ENCODE measurements at regions not wholly inside any gene's neighbourhood (a gene's known extent, or its start where the extent isn't known, plus 50 kb on each side); places are given as distances from the start of the nearest gene placed in this dataset.
"Not testable (repeated sequence)": the region's sequence is repeated elsewhere in the genome, so short reads cannot be mapped to it uniquely, and the experiment has no call there.

DNA sequence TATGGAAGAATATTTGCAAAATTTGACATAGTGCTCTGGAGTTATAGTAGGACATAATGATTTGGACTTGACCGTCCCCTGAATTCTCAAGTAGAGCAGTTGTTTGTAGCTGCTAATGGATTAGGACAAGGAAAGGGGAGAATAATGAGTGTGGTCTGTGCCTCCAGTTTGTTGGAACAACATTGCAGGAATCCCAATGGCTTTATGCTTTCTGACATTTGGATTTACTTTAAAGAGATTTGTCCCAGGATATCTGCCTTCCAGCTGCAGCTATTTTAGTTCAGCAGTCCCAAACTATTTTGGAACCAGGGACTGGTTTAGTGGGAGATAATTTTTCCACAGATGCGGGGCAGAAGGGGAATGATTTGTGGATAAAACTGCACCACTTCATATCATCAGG, 648.2 kb downstream of the SLCO4C1 start:
- Histone ChIP-seq H3K4me3 (ENCODE audit: low read length) (no peak overlapping the region), H2AFZ (ENCODE audit: low read length) (no peak overlapping the region), H3K27me3 (replicated peaks; ENCODE audit: insufficient read depth, low read length) (no peaks in the 10 kb centered on the region), H3K27ac (ENCODE audit: low read length) (no peak overlapping the region), H3K4me1 (ENCODE audit: low read length) (no peaks in the 10 kb centered on the region), H4K20me1 (ENCODE audit: insufficient read depth, low read length) (no peaks in the 10 kb centered on the region), H3F3A (ENCODE audit: insufficient read depth, low read length) (no peaks in the 10 kb centered on the region), H3K9me2 (replicated peaks; ENCODE audit: insufficient read depth, low read length) (no peaks in the 10 kb centered on the region), H3K9ac (ENCODE audit: low read length) (no peak overlapping the region), H3K9me3 (replicated peaks; ENCODE audit: insufficient read depth, low read length) (no peaks in the 10 kb centered on the region), H3K4me2 (ENCODE audit: low read depth, low read length) (no peak overlapping the region), H3K36me3 (replicated peaks; ENCODE audit: insufficient read depth, low read length) (no peaks in the 10 kb centered on the region), H3K79me2 (ENCODE audit: low read length) (no peaks in the 10 kb centered on the region)
- TF ChIP-seq EZH2 (optimal IDR thresholded peaks at IDR 0.05; ENCODE audit: low read depth, low read length), result no peak
- DNase-seq, result no peak

DNA sequence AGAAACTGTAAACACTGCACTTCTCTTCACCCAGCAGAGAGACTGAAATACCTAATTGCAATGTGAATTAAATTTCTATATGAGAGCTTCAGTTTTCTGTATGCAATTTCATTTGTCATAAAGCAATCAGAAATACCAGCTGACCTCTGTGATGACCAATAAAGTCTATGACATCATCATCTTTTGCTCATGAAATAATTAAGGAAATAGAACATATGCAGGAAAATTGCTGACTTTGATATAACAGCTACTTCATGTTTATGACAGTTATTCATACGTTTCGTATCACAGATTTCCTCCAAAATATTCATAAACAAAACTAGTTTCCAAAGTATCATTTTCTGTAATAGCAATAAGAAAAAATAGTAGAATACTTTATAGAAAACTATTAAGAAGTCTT, 652.3 kb downstream of the SLCO4C1 start:
- Histone ChIP-seq H3K9ac (ENCODE audit: low read length) (no peak overlapping the region), H3K4me3 (ENCODE audit: low read length) (no peak overlapping the region), H4K20me1 (ENCODE audit: insufficient read depth, low read length) (no peaks in the 10 kb centered on the region), H3K79me2 (ENCODE audit: low read length) (no peaks in the 10 kb centered on the region), H3K4me1 (ENCODE audit: low read length) (no peaks in the 10 kb centered on the region), H3K9me3 (replicated peaks; ENCODE audit: insufficient read depth, low read length) (no peaks in the 10 kb centered on the region), H3K9me2 (replicated peaks; ENCODE audit: insufficient read depth, low read length) (no peaks in the 10 kb centered on the region), H3K27me3 (replicated peaks; ENCODE audit: insufficient read depth, low read length) (no peaks in the 10 kb centered on the region), H3F3A (ENCODE audit: insufficient read depth, low read length) (no peaks in the 10 kb centered on the region), H3K4me2 (ENCODE audit: low read depth, low read length) (no peak overlapping the region), H3K36me3 (replicated peaks; ENCODE audit: insufficient read depth, low read length) (no peaks in the 10 kb centered on the region), H2AFZ (ENCODE audit: low read length) (no peak overlapping the region), H3K27ac (ENCODE audit: low read length) (no peak overlapping the region)
- TF ChIP-seq EZH2phosphoT487 (IDR thresholded peaks at IDR 0.05; ENCODE audit: low read length) (no peak), EZH2 (optimal IDR thresholded peaks at IDR 0.05; ENCODE audit: low read depth, low read length) (no peak)
- TF ChIP-seq, protein P1, sequence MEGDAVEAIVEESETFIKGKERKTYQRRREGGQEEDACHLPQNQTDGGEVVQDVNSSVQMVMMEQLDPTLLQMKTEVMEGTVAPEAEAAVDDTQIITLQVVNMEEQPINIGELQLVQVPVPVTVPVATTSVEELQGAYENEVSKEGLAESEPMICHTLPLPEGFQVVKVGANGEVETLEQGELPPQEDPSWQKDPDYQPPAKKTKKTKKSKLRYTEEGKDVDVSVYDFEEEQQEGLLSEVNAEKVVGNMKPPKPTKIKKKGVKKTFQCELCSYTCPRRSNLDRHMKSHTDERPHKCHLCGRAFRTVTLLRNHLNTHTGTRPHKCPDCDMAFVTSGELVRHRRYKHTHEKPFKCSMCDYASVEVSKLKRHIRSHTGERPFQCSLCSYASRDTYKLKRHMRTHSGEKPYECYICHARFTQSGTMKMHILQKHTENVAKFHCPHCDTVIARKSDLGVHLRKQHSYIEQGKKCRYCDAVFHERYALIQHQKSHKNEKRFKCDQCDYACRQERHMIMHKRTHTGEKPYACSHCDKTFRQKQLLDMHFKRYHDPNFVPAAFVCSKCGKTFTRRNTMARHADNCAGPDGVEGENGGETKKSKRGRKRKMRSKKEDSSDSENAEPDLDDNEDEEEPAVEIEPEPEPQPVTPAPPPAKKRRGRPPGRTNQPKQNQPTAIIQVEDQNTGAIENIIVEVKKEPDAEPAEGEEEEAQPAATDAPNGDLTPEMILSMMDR (IDR thresholded peaks at IDR 0.05; ENCODE audit: low read length), result no peak
- no peak for DNase-seq

DNA sequence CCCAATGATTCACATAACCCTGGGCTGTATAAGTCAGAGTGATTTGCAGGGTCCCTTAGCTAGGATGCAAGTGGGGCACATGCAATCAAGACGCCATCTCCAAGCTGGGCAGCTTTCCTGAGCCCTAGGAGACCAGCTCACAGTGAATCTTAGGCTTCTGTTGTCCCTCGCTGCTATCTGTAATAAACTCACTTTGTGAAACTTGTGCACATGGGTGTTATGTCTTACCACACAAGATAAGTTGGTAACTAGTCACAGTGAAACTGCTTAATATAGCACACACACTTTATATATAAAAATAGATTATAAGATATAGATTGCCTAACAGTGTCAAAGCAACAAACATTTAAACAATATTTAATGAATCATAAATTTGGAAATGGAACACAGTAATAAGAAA, 658.5 kb downstream of the SLCO4C1 start:
- Histone ChIP-seq H3K4me1 (ENCODE audit: low read length) (no peaks in the 10 kb centered on the region), H3K27me3 (replicated peaks; ENCODE audit: insufficient read depth, low read length) (no peaks in the 10 kb centered on the region)
- no peak for TF ChIP-seq EZH2phosphoT487 (IDR thresholded peaks at IDR 0.05; ENCODE audit: low read length)
- TF ChIP-seq, protein P1 (IDR thresholded peaks at IDR 0.05; ENCODE audit: low read length), result no peak
- TF ChIP-seq EZH2 (optimal IDR thresholded peaks at IDR 0.05; ENCODE audit: low read depth, low read length), result no peak

DNA sequence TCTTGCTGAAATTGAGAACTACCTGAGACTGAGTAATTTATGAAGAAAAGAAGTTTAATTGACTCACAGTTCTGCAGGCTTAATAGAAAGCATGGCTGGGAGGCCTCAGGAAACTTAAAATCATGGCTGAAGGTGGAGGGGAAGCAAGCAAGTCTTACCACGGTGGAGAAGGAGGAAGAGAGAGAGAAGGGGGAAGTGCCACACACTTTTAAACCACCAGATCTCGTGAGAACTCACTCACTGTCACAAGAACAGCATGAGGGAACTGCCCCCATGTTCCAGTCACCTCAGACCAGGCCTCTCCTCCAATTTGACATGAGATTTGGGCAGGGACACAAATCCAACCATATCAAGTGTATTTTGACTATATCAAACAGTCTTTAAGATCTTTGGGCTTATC, 668.3 kb downstream of the SLCO4C1 start:
- not testable (repeated sequence) for H3K9me3 ChIP-seq (replicated peaks; ENCODE audit: insufficient read depth, low read length); H3K9ac ChIP-seq (ENCODE audit: low read length); H3K4me2 ChIP-seq (ENCODE audit: low read depth, low read length); H4K20me1 ChIP-seq (ENCODE audit: insufficient read depth, low read length); H3K36me3 ChIP-seq (replicated peaks; ENCODE audit: insufficient read depth, low read length); H2AFZ ChIP-seq (ENCODE audit: low read length); H3K4me1 ChIP-seq (ENCODE audit: low read length); H3K27me3 ChIP-seq (replicated peaks; ENCODE audit: insufficient read depth, low read length); H3F3A ChIP-seq (ENCODE audit: insufficient read depth, low read length); DNase-seq; H3K27ac ChIP-seq (ENCODE audit: low read length); H3K4me3 ChIP-seq (ENCODE audit: low read length); H3K9me2 ChIP-seq (replicated peaks; ENCODE audit: insufficient read depth, low read length); H3K79me2 ChIP-seq (ENCODE audit: low read length)

More for the DNA sequence above, 658.5 kb downstream of the SLCO4C1 start:
- no peak overlapping the region for H3K4me3 ChIP-seq (ENCODE audit: low read length)
- no peaks in the 10 kb centered on the region for H3K36me3 ChIP-seq (replicated peaks; ENCODE audit: insufficient read depth, low read length)
- no peaks in the 10 kb centered on the region for H4K20me1 ChIP-seq (ENCODE audit: insufficient read depth, low read length)
- H2AFZ ChIP-seq (ENCODE audit: low read length), result no peak overlapping the region
- no peaks in the 10 kb centered on the region for H3K79me2 ChIP-seq (ENCODE audit: low read length)
- H3K4me2 ChIP-seq (ENCODE audit: low read depth, low read length), result no peak overlapping the region
- no peaks in the 10 kb centered on the region for H3F3A ChIP-seq (ENCODE audit: insufficient read depth, low read length)
- no peak overlapping the region for H3K9ac ChIP-seq (ENCODE audit: low read length)
- no peak for DNase-seq
- H3K9me3 ChIP-seq (replicated peaks; ENCODE audit: insufficient read depth, low read length), result no peaks in the 10 kb centered on the region
- H3K27ac ChIP-seq (ENCODE audit: low read length), result no peak overlapping the region
- H3K9me2 ChIP-seq (replicated peaks; ENCODE audit: insufficient read depth, low read length), result no peaks in the 10 kb centered on the region
